ENCODE measurements at regions not wholly inside any gene's neighbourhood (a gene's known extent, or its start where the extent isn't known, plus 50 kb on each side); places are given as distances from the start of the nearest gene placed in this dataset.

DNA sequence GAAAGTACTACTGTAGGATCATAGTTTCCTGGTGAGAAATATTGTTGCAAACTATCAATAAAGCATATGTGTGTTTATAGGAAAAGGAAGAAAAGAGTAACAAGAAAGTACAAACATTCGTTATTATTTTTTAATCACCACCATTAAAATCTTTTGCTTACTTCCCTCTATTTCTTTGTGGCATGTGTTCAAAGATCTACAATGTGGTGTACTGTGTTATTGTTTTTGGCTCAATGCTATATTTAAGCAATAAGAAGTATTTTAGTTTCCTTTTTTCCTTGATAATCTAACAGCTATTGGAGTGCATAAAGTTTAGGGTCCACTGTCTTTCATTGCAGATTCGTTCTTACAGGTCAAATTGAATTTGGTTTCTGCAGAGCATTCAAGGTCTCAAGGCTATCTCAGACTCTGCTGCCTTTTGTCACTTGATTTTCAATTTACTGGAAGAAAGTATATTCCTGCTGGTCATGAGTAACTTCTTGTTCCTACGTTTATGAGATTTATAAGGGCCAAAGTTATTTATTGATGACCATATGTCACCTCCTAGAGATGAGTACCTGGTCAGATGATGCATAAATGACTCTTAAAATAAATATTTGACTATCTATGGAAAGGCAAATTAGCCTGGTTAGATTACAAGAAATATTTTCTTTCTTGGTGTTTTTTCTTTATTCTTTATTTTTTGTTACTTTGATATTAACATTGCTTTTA lies 323.0 kb downstream of the TMEM167A start:
- Mint-ChIP-seq H3K4me1 (peaks cover 4% of the 10 kb centered on the region), H3K36me3 (peaks cover 19% of the 10 kb centered on the region), H3K27ac (no peak overlapping the region), H3K27me3 (peaks cover 2% of the 10 kb centered on the region), H3K9me3 (peaks cover 7% of the 10 kb centered on the region), H3K4me3 (no peak overlapping the region)
- ATAC-seq (ENCODE audit: low read depth) = no peak
- DNase-seq = no peak
- POLR2A ChIA-PET = interaction anchor here (0.5 kb wide), 1 partner anchor 471 kb away, joined by 4 read pairs; no protein-coding TSS in a partner anchor

- POLR2A ChIA-PET = no interaction called here
- Mint-ChIP-seq H3K4me1 (peaks cover 12% of the 10 kb centered on the region), H3K27me3 (peaks cover 2% of the 10 kb centered on the region), H3K4me3 (no peak overlapping the region), H3K9me3 (peaks cover 9% of the 10 kb centered on the region), H3K36me3 (peaks cover 21% of the 10 kb centered on the region), H3K27ac (no peak overlapping the region)
- DNase-seq (no peak), ATAC-seq (ENCODE audit: low read depth) (no peak)
Measured at GRCh38 chr5:82753374-82753773, 323.8 kb downstream of the TMEM167A start.

DNA sequence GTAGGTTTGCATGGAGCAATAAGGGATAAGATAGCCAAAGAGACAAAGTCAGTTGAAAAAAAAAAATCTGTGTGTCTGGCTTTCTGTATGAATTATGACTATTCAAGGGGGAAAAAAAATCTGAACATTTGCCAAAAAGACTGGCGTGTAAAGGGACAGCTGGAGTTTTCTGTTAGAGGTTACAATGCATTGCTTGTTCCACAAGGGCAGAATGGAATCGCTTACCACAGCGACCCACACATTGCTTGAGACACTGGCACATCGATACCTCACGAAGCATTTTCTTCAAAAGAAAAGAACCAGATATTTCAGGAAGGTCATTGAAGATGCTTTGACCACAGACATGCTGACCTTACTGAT lies 327.8 kb downstream of the TMEM167A start:
- DNase-seq (no peak), ATAC-seq (ENCODE audit: low read depth) (no peak)
- no peak overlapping the region for H3K27ac Mint-ChIP-seq
- peak overlapping the region; percentile 47 for H3K4me3 Mint-ChIP-seq
- peaks cover 24% of the 10 kb centered on the region for H3K4me1 Mint-ChIP-seq
- H3K27me3 Mint-ChIP-seq = peaks cover 3% of the 10 kb centered on the region
- peaks cover 30% of the 10 kb centered on the region for H3K36me3 Mint-ChIP-seq
- POLR2A ChIA-PET = no interaction called here
- H3K9me3 Mint-ChIP-seq = peaks cover 12% of the 10 kb centered on the region

DNA sequence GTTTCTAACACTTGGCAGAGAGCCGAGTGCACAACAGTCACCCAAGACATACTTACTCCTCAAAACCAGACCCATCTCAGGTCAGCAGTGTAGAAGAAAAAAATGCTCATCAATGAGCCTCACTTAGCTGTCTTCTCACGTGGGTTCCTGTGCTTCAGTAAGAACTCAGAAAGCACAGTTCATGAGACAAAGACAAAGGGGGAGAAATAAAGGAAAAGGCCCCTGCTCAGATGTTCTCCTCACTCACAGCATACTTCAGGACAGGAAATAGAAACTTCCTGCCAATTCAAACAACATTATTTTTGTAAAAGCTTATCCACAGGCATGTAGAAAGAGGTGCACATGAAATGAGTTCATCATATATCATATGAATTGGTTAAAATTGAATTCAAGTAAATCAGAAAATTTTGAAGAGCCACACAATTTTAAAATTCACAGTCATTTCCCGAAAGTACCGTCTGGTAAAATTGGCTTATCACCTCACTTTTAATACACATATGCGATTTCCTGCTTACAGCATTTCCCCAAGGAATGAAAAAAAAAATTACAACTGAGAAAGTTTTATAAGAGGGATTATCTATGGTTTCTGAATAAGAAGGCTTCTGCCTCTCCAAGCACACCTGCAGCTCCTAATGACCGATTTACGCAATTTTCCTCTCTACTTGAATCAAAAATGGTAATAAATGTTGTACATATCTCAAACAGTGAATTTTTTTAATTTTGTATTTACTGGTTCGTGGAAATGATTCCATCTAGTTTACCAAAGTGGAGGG lies 328.3 kb downstream of the TMEM167A start:
- Mint-ChIP-seq H3K4me1 (peaks cover 24% of the 10 kb centered on the region), H3K36me3 (peaks cover 30% of the 10 kb centered on the region), H3K4me3 (peak overlapping the region; percentile 47), H3K27ac (peak overlapping the region; percentile 73), H3K9me3 (peaks cover 12% of the 10 kb centered on the region), H3K27me3 (peaks cover 3% of the 10 kb centered on the region)
- DNase-seq = no peak
- ATAC-seq (ENCODE audit: low read depth) = peak; percentile 56
- POLR2A ChIA-PET = no interaction called here

DNA sequence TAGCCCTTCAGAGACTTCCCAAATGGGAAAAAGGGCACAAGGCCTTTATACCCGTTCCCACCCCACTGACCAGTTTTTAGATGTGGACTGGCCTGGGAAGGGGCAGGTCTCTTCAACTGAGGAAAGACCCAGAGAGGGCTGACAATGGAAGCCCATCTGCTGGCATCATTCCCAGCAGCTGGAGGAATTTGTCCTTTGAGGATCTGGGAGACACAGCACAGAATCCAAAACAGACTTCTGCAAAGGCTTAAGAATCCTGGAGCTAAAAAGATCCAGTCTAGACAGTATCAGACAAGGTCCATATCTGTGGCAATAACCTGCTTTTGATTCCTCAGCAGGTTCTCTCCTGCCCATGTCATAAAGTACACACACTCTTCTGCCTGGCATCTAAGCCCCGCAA lies 329.2 kb downstream of the TMEM167A start:
- H3K4me3 Mint-ChIP-seq = no peak overlapping the region
- peaks cover 4% of the 10 kb centered on the region for H3K27me3 Mint-ChIP-seq
- peak overlapping the region; percentile 73 for H3K27ac Mint-ChIP-seq
- DNase-seq (no peak), ATAC-seq (ENCODE audit: low read depth) (no peak)
- peaks cover 24% of the 10 kb centered on the region for H3K4me1 Mint-ChIP-seq
- H3K9me3 Mint-ChIP-seq = peaks cover 13% of the 10 kb centered on the region
- POLR2A ChIA-PET = no interaction called here
- peaks cover 30% of the 10 kb centered on the region for H3K36me3 Mint-ChIP-seq

- no peak for ATAC-seq (ENCODE audit: low read depth)
- DNase-seq = no peak
- Mint-ChIP-seq H3K4me1 (peaks cover 22% of the 10 kb centered on the region), H3K27me3 (peaks cover 5% of the 10 kb centered on the region), H3K27ac (no peak overlapping the region), H3K4me3 (no peak overlapping the region), H3K36me3 (peaks cover 18% of the 10 kb centered on the region), H3K9me3 (peaks cover 8% of the 10 kb centered on the region)
- POLR2A ChIA-PET = no interaction called here
Measured at GRCh38 chr5:82745016-82745415, 332.2 kb downstream of the TMEM167A start.

GRCh38 chr5:82738681-82739269 lies 338.4 kb downstream of the TMEM167A start:
- Mint-ChIP-seq H3K27ac (no peak overlapping the region), H3K36me3 (peaks cover 4% of the 10 kb centered on the region), H3K27me3 (peaks cover 4% of the 10 kb centered on the region), H3K4me3 (no peak overlapping the region), H3K4me1 (peaks cover 8% of the 10 kb centered on the region), H3K9me3 (peaks cover 1% of the 10 kb centered on the region)
- POLR2A ChIA-PET = no interaction called here
- no peak for DNase-seq
- ATAC-seq (ENCODE audit: low read depth) = no peak

DNA sequence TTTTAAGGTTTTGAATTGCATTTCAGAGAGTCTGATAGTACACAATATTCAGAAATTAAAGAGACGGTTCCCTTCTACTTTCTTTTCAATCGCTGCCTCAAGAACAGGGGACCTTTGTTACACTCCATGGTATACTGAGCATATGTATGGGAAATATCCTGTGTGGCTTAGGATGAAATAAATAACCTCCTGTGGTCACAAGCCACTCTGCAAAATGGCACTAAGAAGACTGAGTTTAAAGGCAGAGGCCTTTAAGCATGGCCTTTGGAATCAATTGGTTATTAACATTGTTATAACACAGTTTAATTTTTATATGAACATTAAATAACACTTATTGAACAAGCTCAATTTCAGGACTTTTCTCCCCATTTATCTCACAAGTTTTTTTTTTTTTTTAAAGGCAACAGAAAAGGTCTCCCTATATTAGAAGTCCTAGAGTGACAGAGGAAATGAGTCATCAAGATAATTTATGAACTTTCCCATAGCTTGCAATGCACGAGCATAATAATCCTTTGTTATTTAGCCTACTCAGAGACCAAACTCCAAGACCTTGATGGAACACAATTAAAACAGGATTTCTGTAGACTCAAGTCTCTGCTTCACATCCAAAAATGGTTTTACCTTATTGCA lies 341.9 kb downstream of the TMEM167A start:
- H3K36me3 Mint-ChIP-seq = peaks cover 10% of the 10 kb centered on the region
- H3K27ac Mint-ChIP-seq = peak overlapping the region; percentile 37
- ATAC-seq (ENCODE audit: low read depth) (no peak), DNase-seq (no peak)
- H3K9me3 Mint-ChIP-seq = peaks cover 4% of the 10 kb centered on the region
- H3K27me3 Mint-ChIP-seq = peaks cover 2% of the 10 kb centered on the region
- peak overlapping the region; percentile 7 for H3K4me3 Mint-ChIP-seq
- POLR2A ChIA-PET = no interaction called here
- peaks cover 8% of the 10 kb centered on the region for H3K4me1 Mint-ChIP-seq

- Mint-ChIP-seq H3K36me3 (peaks cover 8% of the 10 kb centered on the region), H3K4me1 (peaks cover 8% of the 10 kb centered on the region), H3K9me3 (peaks cover 4% of the 10 kb centered on the region), H3K27me3 (peaks cover 6% of the 10 kb centered on the region), H3K4me3 (no peak overlapping the region), H3K27ac (no peak overlapping the region)
- POLR2A ChIA-PET = no interaction called here
- DNase-seq = no peak
- ATAC-seq (ENCODE audit: low read depth) = no peak
Measured at GRCh38 chr5:82734347-82734746, 342.8 kb downstream of the TMEM167A start.

- Mint-ChIP-seq H3K4me1 (peaks cover 8% of the 10 kb centered on the region), H3K9me3 (peaks cover 12% of the 10 kb centered on the region), H3K27me3 (peaks cover 4% of the 10 kb centered on the region), H3K36me3 (peaks cover 6% of the 10 kb centered on the region), H3K4me3 (no peak overlapping the region), H3K27ac (no peak overlapping the region)
- ATAC-seq (ENCODE audit: low read depth) = no peak
- POLR2A ChIA-PET = no interaction called here
- no peak for DNase-seq
Measured at GRCh38 chr5:82730913-82731312, 346.3 kb downstream of the TMEM167A start.

GRCh38 chr5:82728926-82729702 lies 348.1 kb downstream of the TMEM167A start:
- Mint-ChIP-seq H3K9me3 (peaks cover 13% of the 10 kb centered on the region), H3K27ac (no peak overlapping the region), H3K27me3 (peaks cover 4% of the 10 kb centered on the region), H3K36me3 (peaks cover 7% of the 10 kb centered on the region), H3K4me3 (no peak overlapping the region), H3K4me1 (no peaks in the 10 kb centered on the region)
- DNase-seq (no peak), ATAC-seq (ENCODE audit: low read depth) (no peak)
- POLR2A ChIA-PET = no interaction called here

GRCh38 chr5:82723168-82723567 lies 354.0 kb downstream of the TMEM167A start:
- Mint-ChIP-seq H3K36me3 (peaks cover 1% of the 10 kb centered on the region), H3K4me3 (no peak overlapping the region), H3K4me1 (peaks cover 8% of the 10 kb centered on the region), H3K9me3 (peaks cover 12% of the 10 kb centered on the region), H3K27ac (no peak overlapping the region), H3K27me3 (no peaks in the 10 kb centered on the region)
- POLR2A ChIA-PET = no interaction called here
- DNase-seq (no peak), ATAC-seq (ENCODE audit: low read depth) (no peak)

DNA sequence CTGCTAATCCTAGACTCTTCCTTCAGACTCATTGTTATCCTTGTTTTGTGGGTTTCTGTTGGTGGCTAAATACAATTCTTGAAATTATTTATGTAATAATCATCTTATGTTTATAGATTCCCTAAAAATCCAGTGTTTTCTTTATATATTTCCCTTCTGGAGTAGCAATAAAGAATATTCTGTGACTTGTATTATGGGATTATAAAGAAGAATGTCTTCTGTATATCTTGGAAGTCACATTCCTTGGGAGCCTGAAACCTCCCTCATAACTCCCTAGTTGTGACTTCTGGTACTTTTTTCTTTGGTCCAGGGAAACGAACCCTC lies 356.1 kb downstream of the TMEM167A start:
- H3K27ac Mint-ChIP-seq = no peak overlapping the region
- POLR2A ChIA-PET = no interaction called here
- no peak overlapping the region for H3K4me3 Mint-ChIP-seq
- DNase-seq (no peak), ATAC-seq (ENCODE audit: low read depth) (no peak)
- H3K27me3 Mint-ChIP-seq = no peaks in the 10 kb centered on the region
- peaks cover 5% of the 10 kb centered on the region for H3K9me3 Mint-ChIP-seq
- H3K36me3 Mint-ChIP-seq = peaks cover 1% of the 10 kb centered on the region
- peaks cover 11% of the 10 kb centered on the region for H3K4me1 Mint-ChIP-seq
